HG02943 (cell line): ENCODE measurements at regions not wholly inside any gene's neighbourhood (a gene's known extent, or its start where the extent isn't known, plus 50 kb on each side); places are given as distances from the start of the nearest gene placed in this dataset.

Source experiments
- ATAC-seq: cut with Tn5 transposase; IDR thresholded peaks from one replicate; pipeline ENCODE4 v1.9.1; 2021; ENCODE audit warnings: mild to moderate bottlenecking, low read depth, moderate library complexity; ENCODE audit not compliant: unreplicated experiment

GRCh38 chr14:31964490-31964889, 112.6 kb upstream of the ARHGAP5 start:
- no peak for ATAC-seq

GRCh38 chr14:31965071-31965734, 111.9 kb upstream of the ARHGAP5 start:
- ATAC-seq, result no peak

GRCh38 chr14:31965735-31966598, 111.1 kb upstream of the ARHGAP5 start:
- ATAC-seq, result no peak

DNA sequence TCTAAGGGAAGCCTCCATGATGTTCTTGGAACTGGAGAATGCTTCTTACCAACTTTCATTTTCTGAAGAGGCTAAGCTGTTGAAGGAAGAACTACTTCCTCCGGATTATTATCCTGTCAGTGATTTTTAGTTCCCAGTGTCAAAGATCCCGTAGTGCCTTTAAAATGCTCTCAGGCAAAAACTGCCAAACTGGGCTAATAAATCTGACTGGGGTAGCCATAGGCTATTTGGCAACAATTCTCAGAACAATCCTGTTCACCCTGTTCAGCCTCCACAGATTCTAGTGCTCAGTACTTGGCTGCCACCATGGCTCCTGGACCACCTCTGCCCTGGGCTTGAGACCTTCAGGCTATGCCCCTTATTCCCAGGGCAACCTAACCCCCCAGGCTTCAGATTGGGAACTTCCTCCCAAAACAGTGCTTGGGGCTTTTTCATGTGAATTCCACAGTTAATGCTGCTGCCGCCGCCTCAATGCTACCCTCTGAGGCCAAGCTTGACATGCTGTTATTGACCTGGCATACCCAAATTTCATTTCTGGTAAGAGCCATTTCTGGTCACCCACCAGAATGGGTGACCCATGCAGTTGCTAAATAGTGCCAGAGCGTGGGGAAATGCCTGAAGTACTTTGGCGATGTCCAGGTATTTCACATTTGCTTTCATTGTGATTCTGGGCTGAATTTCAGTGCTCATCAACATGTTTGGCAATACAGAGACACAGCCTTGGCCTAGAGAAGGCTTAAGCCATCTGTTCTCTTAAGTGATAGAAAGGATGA, 110.0 kb upstream of the ARHGAP5 start:
- ATAC-seq, result no peak

- no peak for ATAC-seq
These were observed 109.5 kb upstream of the ARHGAP5 start for GRCh38 chr14:31967669-31967975.

DNA sequence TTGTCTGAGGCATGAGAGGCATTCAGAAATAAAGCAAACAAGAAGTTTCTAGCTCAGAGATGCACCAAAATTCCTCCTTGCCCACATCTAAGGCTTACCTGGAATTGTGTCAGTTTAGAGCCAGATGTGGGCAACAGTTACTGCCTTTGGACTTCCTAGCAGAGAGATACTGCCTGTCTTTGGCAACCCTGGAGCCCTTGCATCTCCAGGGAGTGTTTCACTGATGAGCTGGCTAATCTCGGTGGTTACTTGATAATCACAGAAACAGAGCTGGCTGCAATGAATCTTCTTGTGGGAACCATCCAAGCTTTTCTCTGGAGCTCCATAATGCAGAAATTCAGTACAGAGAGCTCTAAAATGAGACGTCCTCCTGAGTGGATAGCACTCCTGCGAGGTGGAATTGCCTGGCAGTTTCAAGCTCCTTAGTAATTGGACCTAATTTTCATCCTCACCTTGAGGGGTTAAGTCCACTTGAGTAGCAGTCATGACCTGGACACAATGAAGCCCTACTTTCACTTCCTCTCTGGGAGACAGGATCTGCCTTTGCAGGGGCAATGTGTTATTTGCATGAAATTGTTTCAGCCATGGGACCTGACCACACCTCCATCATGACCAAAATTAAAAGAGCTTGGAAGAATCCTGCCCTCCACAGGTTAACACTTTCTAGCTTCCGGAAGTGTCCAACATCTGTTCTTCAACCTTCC, 108.8 kb upstream of the ARHGAP5 start:
- ATAC-seq, result no peak

DNA sequence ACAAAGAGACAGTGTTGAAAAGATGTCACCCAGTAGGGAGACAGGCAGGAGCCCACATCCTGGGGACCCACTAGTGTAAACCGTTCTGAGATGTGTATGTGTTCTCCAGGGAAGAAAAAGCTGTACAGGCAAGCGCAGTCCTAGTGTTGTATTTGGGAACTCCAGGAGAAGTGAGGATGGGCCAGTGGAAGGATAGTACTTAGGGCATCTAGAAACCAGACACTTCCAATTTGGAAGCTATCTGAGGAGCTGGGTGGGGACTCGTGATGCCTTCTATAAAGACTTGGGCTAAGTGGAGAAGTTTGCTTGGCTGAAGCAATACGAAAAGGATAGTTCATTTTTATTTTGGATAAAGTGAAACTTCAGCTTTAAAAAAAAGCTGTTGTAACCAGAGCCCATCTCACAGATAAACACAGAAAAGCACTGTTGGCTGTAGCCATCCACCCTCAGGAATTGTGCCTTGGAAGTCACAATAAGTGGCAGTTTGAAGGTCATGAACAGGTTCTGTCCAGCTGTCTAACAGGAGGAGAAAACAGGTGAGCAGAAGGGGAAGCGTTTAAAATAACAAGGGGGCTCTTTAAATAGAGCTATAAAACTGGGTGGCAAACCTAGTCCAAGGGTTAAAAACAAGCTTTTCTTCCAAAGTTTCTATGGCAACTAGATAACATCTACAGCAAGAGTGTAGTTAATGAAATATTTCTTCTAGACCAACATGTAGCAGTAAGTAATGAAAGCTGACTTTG, 108.0 kb upstream of the ARHGAP5 start:
- ATAC-seq, result no peak

GRCh38 chr14:31969699-31970240, 107.3 kb upstream of the ARHGAP5 start:
- no peak for ATAC-seq

DNA sequence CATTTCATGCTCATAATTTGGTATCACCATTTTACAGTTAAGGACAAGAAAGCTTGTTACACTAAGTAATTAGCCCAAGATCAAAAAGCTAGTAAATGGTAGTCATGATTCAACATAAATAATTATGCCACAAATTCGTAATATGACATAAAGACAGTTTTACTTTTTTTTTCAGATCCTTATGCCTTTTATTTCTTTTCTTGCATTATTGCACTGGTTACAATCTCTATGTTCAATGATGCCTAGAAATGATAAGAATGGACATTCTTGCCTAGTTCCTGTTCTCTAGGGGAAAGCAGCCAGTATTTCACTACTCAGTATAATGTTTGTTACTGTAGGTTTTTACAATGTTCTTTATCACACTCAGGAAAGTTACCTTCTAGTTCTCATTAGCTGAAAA, 106.4 kb upstream of the ARHGAP5 start:
- no peak for ATAC-seq

- no peak for ATAC-seq
These were observed 105.5 kb upstream of the ARHGAP5 start for GRCh38 chr14:31971612-31972011.

DNA sequence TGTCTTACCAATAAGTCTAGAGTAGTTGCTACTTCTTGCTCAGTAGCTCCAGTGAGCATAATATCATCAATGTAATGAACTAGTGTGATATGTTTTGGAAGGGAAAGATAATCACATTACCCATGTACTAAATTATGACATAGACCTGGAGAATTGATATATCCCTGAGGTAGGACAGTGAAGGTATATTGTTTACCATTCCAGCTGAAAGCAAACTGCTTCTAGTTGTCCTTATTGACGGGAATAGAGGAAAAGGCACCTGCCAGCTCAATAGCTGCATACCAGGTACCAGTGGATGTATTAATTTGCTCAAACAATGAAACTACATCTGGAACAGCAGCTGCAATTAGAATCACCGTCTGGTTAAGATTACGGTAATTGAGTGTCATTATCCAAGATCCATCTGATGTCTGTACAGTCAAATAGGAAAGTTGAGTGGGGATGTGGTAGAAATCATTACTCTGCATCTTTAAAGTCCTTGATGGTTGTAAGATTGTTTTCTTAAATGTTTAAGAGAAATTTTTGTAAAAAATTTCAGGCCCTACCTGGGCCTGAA, 100.0 kb upstream of the ARHGAP5 start:
- ATAC-seq, result no peak

GRCh38 chr14:31978423-31978822, 98.7 kb upstream of the ARHGAP5 start:
- no peak for ATAC-seq

- no peak for ATAC-seq
These were observed 94.5 kb upstream of the ARHGAP5 start for GRCh38 chr14:31982642-31983041.

DNA sequence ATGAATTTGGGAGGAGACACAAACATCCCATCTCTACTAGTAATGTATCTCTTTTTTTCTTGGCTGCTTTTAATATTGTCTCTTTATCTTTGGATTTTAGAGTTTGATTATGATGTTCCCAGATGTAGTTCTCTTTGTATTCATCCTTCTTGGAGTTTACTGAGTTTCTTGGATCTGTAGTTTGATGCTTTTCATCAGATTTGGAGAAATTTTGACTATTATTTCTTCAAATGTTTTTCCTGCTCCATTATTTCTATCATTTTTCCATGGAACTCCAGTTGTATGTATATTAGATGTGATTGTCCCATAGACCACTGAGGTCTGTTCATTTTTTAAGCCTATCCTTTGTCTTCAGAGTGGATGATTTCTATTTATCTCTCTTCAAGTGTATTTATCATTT, 90.7 kb upstream of the ARHGAP5 start:
- no peak for ATAC-seq

- no peak for ATAC-seq
These were observed 89.4 kb upstream of the ARHGAP5 start for GRCh38 chr14:31987721-31988120.

- ATAC-seq, result no peak
These were observed 88.9 kb upstream of the ARHGAP5 start for GRCh38 chr14:31988244-31988643.

DNA sequence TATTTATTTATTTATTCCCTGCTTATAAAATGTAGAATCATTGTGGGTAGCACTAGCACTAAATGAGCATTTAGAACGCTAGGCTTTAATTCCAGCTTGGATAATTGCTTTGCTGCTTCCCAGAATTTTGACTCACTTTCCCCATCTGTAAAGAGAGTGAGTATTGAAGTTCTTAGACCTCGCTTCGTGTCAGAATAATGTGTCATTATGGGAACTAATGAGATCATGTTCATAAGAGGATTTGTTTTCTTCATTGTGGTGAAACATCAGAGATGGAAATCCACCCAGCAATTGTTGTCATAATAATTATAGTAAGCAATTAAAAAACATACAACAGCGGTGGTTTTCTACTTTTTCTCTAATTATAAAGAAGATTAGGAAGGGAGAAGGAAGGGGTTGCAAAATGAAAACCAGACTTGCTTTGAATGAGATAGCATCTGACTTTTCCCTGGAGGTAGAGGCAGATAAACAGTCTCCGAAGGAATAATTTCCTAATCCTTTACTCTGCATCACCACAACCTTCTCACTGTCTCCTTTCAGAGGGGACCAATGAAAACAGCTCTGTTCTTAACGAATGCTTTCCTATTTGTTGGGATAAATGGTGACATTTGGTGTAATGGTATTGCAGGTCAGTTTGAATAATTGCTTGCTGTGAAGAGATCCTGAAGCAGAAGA, 86.8 kb upstream of the ARHGAP5 start:
- ATAC-seq, result no peak

DNA sequence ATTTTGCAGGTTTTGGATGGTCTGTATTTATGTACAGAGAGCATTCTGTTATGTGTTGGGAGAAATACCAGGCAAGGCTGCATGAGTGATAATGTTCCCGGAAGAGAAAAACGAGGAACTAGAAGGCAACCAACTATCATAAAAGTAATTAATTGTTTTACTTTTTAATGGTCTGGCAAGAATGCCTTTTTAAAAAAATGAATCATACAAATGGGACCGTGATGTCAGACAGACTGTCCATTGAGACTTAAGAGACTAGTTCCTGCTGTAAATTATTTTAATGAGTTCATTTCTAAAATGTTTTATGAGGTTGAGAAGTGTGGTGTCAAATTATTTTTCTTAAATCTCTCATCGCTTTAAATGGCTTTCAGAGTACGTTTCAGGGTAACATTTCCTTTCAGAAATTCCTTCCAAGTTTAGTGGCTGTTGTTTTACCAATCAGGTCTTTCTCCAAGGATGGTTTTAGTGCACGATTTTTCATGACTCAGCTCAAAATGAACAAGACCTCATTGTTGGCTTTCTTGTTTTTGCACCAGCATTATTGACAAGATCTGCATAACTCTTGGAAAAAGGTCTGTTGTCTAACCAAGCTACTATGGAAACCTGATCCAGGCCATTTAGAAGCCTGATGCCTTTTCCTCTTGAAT, 86.1 kb upstream of the ARHGAP5 start:
- no peak for ATAC-seq
